ENCODE measurements at regions not wholly inside any gene's neighbourhood (a gene's known extent, or its start where the extent isn't known, plus 50 kb on each side); places are given as distances from the start of the nearest gene placed in this dataset.
"Not testable (repeated sequence)": the region's sequence is repeated elsewhere in the genome, so short reads cannot be mapped to it uniquely, and the experiment has no call there.

DNA sequence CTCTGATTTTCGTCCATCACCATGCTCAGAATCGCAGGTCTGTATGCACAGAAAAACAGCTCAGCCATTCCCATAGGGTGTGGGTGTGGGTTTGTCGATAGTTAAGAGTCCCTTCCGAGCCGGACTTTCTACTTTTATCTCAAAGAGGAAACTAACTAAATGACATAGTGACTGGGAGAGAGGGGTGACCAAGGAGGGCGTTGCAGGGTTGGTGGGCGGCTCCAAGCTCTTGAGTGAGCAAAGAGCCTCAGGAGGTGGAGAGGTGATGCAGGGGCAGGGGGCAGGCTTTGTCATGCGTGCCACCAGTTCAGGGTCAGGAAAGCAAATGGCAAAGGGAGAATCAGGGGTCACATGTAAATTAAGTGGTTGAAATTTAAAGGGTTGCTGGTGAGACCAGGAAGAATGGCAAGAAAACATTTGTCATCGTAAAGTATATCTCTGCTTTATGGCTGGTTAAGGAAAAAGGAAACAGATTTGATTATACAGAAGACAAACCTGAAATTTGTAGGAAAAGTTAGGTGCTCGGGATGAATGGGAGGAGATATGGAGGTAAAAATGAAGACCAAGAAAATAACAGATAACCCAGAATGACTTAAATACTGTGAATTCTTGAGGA is 249.0 kb downstream of the SETD4 start:
- FAIRE-seq: no peak
- no peak for DNase-seq (ENCODE audit: low spot score)

DNA sequence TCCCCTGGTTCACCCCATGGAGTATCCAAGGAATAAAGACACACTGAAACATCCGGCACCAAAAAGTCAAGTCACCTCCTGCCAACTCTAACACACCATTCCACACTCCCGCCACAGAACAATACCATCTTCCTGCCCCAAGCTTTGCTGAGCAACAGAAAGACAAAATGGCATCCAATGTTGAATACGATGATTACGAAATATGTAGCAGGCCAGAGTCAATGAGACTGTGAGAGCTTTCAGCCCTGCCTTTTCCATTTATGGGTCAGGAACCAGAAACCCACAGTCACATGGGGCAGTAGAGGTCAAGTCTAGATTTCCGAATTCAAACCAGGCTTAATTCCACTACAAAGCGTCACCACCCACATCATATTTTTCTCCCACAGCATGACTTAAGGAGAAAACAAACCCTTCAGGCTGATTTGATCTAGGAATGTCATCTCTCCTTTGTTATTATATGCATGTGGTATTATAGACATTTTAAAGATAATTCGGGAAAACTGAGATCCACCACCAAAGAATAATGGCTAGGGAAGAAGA is 249.8 kb downstream of the SETD4 start:
- DNase-seq (ENCODE audit: low spot score) (no peak), FAIRE-seq (no peak)

- FAIRE-seq: no peak
These were observed 258.9 kb downstream of the SETD4 start for GRCh38 chr21:35801391-35801790.

DNA sequence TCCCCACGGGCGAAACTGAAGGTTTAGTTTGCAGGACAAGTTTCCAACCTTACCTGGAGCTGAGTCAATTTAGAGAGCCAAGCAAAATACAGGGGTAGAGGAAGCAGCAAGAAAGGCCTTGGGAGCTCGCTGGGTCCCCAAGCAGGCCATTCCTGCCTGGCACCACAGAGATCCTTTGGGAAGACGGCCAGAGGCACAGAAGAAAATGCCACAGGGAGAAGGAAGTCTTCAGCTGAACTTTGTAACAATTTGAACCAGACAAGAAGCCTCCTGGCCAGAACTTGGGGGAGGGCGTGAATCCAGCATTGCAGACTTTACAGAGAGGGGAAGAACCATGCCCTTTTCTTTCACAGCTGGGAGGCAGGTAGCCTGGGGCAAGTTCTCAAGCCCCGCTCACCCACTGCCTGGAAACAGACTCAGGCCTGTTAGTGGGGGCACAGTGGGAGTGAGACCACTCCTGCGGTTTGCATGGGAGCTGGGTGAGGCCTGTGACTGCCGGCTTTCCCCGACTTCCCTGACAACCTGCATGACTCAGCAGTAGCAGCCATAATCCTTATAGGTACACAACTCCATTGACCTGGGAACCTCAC is 259.4 kb downstream of the SETD4 start:
- DNase-seq (ENCODE audit: low spot score); FAIRE-seq: not testable (repeated sequence)

More at GRCh38 chr21:35801391-35801790, 258.9 kb downstream of the SETD4 start:
- no peak for DNase-seq (ENCODE audit: low spot score)

- no peak for FAIRE-seq
- no peak for DNase-seq (ENCODE audit: low spot score)
These were observed 263.5 kb downstream of the SETD4 start for GRCh38 chr21:35796844-35797243.

GRCh38 chr21:35794527-35794926 is 265.8 kb downstream of the SETD4 start:
- not testable (repeated sequence) for FAIRE-seq; DNase-seq (ENCODE audit: low spot score)

DNA sequence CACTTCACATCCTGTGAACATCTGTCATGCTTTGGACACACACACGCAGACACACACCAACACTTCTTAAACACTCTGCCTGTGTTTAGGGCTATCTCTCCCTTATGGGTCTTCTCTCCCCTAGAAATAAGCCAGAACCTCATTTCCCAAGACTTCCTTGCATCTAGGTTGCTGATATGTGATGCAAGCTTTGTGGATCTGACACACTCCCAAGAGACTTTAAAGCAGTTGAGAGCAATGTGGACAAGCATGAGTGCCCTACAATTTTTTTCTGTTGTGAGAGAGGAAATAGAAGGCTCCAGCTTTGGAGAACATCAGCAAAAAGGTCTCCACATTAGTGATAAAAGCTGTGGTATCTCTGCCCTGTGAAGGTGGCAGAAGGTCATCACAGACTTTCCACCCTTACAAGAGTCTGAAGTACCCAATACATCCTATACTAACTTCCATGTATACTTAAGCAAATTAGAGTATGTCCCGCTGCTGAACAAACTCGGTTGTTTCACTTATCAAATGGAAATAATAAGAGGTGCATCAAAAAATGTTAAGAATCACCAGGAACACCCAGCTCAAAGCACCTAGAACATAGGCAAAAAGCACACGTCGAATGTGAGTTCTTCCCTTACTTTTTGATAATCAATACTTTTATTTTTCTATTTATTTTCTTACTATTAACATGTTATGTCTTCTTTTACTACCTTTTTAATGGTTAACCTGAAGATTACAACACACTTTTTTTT is 267.6 kb downstream of the SETD4 start:
- no peak for FAIRE-seq
- no peak for DNase-seq (ENCODE audit: low spot score)

- FAIRE-seq (no peak), DNase-seq (ENCODE audit: low spot score) (no peak)
These were observed 268.6 kb downstream of the SETD4 start for GRCh38 chr21:35791541-35792325.

DNA sequence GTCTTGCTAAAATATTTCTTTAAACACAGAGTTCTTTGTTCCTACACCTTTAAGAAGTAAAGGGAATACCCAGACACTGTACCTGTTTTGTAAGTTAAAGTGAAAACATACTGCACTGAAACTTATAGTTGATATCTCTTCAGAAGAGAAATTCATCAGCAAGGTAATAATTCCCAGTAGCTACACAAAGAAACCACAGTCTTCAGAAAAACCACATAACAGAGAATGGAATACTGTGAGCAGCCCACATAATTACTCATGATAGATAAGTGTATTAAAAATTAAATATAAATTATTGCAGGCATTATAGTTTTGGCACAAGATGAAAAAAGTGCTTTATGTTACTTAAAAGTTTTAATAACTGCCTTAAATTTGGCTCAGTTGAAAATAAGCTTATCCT is 276.6 kb downstream of the SETD4 start:
- no peak for DNase-seq (ENCODE audit: low spot score)
- FAIRE-seq: no peak

DNA sequence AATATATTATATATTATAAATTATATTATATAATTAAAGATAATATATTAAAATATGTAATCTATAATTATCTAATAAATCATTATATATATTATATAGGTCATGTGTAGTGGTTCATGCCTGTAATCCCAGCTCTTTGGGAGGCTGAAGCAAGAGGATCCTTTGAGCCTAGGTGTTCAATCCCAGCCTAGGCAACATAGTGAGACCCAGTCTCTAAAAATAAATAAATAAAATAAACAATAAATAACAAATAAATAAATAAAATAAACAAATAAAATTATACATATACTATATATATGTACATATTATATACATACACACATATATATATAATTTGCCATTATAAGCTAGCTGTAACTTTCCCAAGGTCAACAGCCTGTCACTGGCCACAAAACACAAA is 277.7 kb downstream of the SETD4 start:
- DNase-seq (ENCODE audit: low spot score) (no peak), FAIRE-seq (no peak)

DNA sequence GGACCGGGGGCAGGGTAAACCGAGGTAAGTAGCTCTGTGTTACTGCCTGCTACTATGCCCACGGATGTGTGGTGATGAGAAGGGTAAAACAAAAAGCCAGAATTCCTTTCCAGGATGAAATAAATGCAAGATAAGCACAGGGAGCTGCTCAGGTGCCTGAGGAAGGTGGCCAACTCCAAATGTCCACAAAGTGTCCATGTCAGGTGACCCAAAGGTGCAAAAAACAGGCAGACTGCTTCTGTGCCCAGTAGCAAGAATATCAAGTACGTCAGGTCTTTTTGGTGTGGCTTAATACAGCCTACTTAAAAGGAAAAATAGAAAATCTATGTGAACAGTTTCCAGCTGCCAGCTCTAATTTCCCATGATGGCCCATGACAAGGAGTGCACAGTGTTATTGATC is 279.3 kb downstream of the SETD4 start:
- FAIRE-seq (no peak), DNase-seq (ENCODE audit: low spot score) (no peak)

DNA sequence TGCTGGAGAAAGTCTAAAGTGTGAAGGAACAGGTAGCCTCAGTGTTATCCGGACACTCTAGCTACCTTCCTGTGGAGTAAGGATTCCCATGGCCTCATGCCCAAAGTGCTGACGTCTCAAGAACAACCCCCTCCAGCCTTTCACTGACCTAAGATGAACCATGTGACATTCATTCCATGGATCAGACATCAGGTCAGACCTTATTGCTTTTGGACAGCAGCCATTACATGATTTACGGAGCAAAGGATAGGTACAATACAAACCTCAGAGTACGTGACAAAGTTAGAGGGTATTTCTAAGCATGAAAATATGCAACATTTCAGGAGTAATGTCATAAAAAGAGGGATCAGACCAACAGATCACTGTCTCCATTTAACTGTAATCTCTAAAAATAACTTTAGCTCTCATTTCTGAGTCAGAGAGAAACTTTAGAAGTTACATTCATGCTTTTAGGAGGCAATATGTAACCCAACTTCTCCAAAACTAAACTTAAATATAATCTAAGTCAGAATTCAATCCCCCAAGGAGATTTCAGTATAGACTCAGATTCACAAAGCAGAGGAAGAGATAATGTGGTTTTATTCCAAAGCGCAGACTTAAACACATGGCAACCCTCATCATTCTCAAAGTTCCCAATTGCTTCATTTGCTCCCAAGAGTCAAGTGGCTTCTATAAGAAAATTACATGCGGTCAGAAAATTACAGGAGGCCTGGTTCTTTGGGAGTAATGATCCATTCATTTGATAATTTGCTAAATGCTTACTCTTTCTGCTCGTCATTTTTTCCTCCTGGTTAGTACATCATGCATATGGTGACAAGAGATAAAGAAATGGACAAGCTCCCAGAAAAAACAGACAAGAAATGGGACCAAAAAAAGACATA is 280.4 kb downstream of the SETD4 start:
- FAIRE-seq (no peak), DNase-seq (ENCODE audit: low spot score) (peak; percentile 58)

- no peak for DNase-seq (ENCODE audit: low spot score)
- no peak for FAIRE-seq
These were observed 281.2 kb downstream of the SETD4 start for GRCh38 chr21:35779167-35779566.

GRCh38 chr21:35777081-35777480 is 283.2 kb downstream of the SETD4 start:
- DNase-seq (ENCODE audit: low spot score): no peak
- FAIRE-seq: no peak

- DNase-seq (ENCODE audit: low spot score) (no peak), FAIRE-seq (no peak)
These were observed 284.4 kb downstream of the SETD4 start for GRCh38 chr21:35775778-35776544.

DNA sequence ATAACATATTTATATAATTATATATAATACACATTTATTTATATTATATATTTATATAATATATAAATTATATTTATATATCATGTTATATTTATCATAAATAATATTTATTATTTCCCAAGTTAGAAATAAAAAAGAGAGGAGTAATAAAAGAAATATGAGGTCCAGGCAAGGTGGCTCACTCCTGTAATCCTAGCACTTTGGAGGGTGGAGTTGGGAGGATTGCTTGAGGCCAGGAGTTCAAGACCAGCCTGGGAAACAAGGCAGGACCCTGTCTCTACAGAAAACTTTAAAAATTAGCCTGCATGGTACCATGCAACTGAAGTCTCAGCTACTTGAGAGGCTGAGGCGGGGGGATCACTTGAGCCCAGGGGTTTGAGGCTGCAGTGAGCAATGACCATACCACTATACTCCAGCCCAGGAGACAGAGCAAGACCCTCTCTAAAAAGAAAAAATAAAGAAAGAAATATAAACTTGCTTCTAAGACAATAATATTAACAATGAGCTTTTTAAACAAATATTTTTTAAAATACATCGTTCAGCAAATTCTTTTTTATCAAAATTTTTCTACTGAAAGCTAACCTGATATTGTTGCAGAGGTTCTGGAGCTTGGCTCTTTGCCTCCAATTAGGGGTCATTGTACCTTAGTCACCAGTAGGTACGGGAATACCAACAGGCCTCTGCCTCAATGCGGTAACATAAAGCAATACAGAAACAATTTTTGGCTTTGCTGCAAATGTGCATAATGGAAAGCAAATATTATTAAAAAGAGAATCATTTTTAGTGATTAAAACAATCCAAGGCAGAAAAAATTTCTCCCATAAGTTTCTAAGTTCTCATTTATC is 290.0 kb downstream of the SETD4 start:
- no peak for DNase-seq (ENCODE audit: low spot score)
- no peak for FAIRE-seq

DNA sequence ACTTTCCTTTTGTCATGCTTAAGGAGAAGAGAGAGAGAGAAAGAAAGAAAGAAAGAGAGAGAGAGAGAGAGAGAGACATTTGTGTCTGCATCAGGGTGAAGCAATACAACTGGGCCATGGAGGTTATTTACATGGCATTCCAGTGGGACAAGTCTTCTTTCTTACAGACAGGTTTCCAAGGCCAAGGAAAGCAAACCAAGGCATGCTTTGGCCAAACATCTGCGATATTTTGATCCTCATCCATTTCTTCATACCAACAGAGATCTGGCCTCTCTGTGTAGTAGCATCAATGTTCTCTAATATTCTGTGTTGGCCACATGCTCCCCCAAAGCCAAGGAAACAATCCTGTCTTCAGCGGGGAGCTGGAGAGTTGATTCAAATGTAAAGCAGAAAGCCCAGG is 292.1 kb downstream of the SETD4 start:
- DNase-seq (ENCODE audit: low spot score) (no peak), FAIRE-seq (no peak)

DNA sequence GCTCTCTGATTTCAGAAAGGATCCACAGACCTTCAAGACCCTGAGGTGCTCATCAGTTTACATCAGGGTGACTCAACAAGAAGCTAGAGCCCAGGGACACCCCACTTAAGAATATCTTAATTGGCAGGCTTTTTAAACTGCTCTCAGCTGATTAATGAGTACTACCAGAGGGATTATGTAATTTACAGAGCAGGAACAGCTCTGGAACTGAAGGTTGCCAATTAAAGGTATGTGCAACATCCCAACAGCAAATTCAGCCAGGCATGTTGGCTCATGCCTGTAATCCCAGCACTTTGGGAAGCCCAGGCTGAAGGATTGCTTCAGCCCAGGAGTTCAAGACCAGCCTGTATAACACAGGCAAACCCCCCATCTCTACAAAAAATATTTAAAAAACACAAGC is 295.7 kb downstream of the SETD4 start:
- no peak for DNase-seq (ENCODE audit: low spot score)
- FAIRE-seq: no peak

DNA sequence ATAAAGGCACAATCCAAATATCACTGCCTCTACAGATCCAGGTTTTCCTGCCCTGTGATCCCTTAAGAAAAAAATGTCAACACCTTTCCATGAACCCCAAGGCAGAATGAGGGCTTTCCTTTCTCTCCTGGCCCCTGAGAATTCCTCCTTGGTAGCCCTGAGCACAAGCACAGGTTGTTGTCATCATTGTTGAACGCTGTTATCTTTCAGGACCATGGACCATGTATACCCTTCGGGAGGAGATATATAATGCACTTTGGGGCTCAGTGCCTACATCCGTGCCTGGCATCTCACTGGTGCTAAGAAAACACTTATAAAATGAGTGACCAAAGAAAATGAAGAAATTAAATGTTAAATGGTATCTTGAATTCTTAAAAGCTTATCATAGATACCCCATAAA is 296.2 kb downstream of the SETD4 start:
- no peak for FAIRE-seq
- no peak for DNase-seq (ENCODE audit: low spot score)

Data from urothelium cell line (cell line).